SJCRH30 (cell line): ENCODE measurements at regions not wholly inside any gene's neighbourhood (a gene's known extent, or its start where the extent isn't known, plus 50 kb on each side); places are given as distances from the start of the nearest gene placed in this dataset.

Experiments used
- DNase-seq, 2 experiments: peaks; one replicate each; pipeline ENCODE4 v3.0.0-alpha.2; 2015 to 2020
- H3K27ac ChIP-seq: fragments of 250-450 bp; sonication (Bioruptor Pico); 2 replicates; pipeline ENCODE4 v1.5.1; 2020; ENCODE audit warnings: mild to moderate bottlenecking, moderate library complexity
- H3K27me3 ChIP-seq: fragments of 250-450 bp; sonication (Bioruptor Pico); 2 replicates; pipeline ENCODE4 v1.5.1; 2020; ENCODE audit warnings: mild to moderate bottlenecking, moderate library complexity
- H3K36me3 ChIP-seq: fragments of 250-450 bp; sonication (Bioruptor Pico); 2 replicates; pipeline ENCODE4 v1.5.1; 2020; ENCODE audit warnings: mild to moderate bottlenecking, moderate library complexity
- H3K4me1 ChIP-seq: fragments of 250-450 bp; sonication (Bioruptor Pico); 2 replicates; pipeline ENCODE4 v1.5.1; 2020; ENCODE audit warnings: mild to moderate bottlenecking, moderate library complexity
- H3K4me3 ChIP-seq: fragments of 250-450 bp; sonication (Bioruptor Pico); 2 replicates; pipeline ENCODE4 v1.5.1; 2020; ENCODE audit warnings: mild to moderate bottlenecking, moderate library complexity
- H3K9me3 ChIP-seq: fragments of 250-450 bp; sonication (Bioruptor Pico); replicated peaks from 2 replicates; pipeline ENCODE4 v1.5.1; 2020; ENCODE audit warnings: mild to moderate bottlenecking, moderate library complexity

GRCh38 chr3:124461838-124462632 lies 268.2 kb upstream of the UMPS start:
- Histone ChIP-seq H3K27ac (no peak overlapping the region), H3K9me3 (no peaks in the 10 kb centered on the region), H3K4me1 (no peaks in the 10 kb centered on the region), H3K27me3 (no peaks in the 10 kb centered on the region), H3K4me3 (no peak overlapping the region), H3K36me3 (no peaks in the 10 kb centered on the region)
- no peak for DNase-seq

GRCh38 chr3:124463234-124463633 lies 267.0 kb upstream of the UMPS start:
- DNase-seq: no peak
- Histone ChIP-seq H3K4me3 (no peak overlapping the region), H3K36me3 (no peaks in the 10 kb centered on the region), H3K4me1 (no peaks in the 10 kb centered on the region), H3K27ac (no peak overlapping the region), H3K27me3 (no peaks in the 10 kb centered on the region), H3K9me3 (no peaks in the 10 kb centered on the region)

GRCh38 chr3:124467980-124468902 lies 262.0 kb upstream of the UMPS start:
- no peak overlapping the region for H3K4me3 ChIP-seq
- H3K9me3 ChIP-seq: no peaks in the 10 kb centered on the region
- peak; percentile 54 to 86 for DNase-seq
- H3K27me3 ChIP-seq: no peaks in the 10 kb centered on the region
- no peaks in the 10 kb centered on the region for H3K36me3 ChIP-seq
- H3K27ac ChIP-seq: no peak overlapping the region
- H3K4me1 ChIP-seq: no peaks in the 10 kb centered on the region

- no peaks in the 10 kb centered on the region for H3K36me3 ChIP-seq
- no peaks in the 10 kb centered on the region for H3K27me3 ChIP-seq
- DNase-seq: no peak
- H3K27ac ChIP-seq: no peak overlapping the region
- no peaks in the 10 kb centered on the region for H3K9me3 ChIP-seq
- H3K4me1 ChIP-seq: no peaks in the 10 kb centered on the region
- no peak overlapping the region for H3K4me3 ChIP-seq
Observed at GRCh38 chr3:124469555-124469954, 260.7 kb upstream of the UMPS start.

- H3K27me3 ChIP-seq: no peaks in the 10 kb centered on the region
- no peak for DNase-seq
- H3K4me1 ChIP-seq: no peaks in the 10 kb centered on the region
- no peak overlapping the region for H3K4me3 ChIP-seq
- no peaks in the 10 kb centered on the region for H3K9me3 ChIP-seq
- H3K36me3 ChIP-seq: no peaks in the 10 kb centered on the region
- no peak overlapping the region for H3K27ac ChIP-seq
Observed at GRCh38 chr3:124478830-124479229, 251.4 kb upstream of the UMPS start.

GRCh38 chr3:124483915-124484470 lies 246.3 kb upstream of the UMPS start:
- no peak for DNase-seq
- Histone ChIP-seq H3K9me3 (no peaks in the 10 kb centered on the region), H3K4me3 (no peak overlapping the region), H3K36me3 (no peaks in the 10 kb centered on the region), H3K4me1 (no peaks in the 10 kb centered on the region), H3K27me3 (no peaks in the 10 kb centered on the region), H3K27ac (no peak overlapping the region)

GRCh38 chr3:124486324-124486723 lies 243.9 kb upstream of the UMPS start:
- no peaks in the 10 kb centered on the region for H3K4me1 ChIP-seq
- no peak overlapping the region for H3K4me3 ChIP-seq
- no peak overlapping the region for H3K27ac ChIP-seq
- no peaks in the 10 kb centered on the region for H3K27me3 ChIP-seq
- DNase-seq: no peak
- no peaks in the 10 kb centered on the region for H3K36me3 ChIP-seq
- H3K9me3 ChIP-seq: no peaks in the 10 kb centered on the region

GRCh38 chr3:124489506-124489905 lies 240.7 kb upstream of the UMPS start:
- Histone ChIP-seq H3K4me3 (no peak overlapping the region), H3K36me3 (no peaks in the 10 kb centered on the region), H3K27me3 (no peaks in the 10 kb centered on the region), H3K4me1 (no peaks in the 10 kb centered on the region), H3K27ac (no peak overlapping the region), H3K9me3 (no peaks in the 10 kb centered on the region)
- DNase-seq: no peak

- H3K4me3 ChIP-seq: no peak overlapping the region
- no peaks in the 10 kb centered on the region for H3K9me3 ChIP-seq
- no peak for DNase-seq
- no peak overlapping the region for H3K27ac ChIP-seq
- H3K4me1 ChIP-seq: no peaks in the 10 kb centered on the region
- no peaks in the 10 kb centered on the region for H3K27me3 ChIP-seq
- H3K36me3 ChIP-seq: no peaks in the 10 kb centered on the region
Observed at GRCh38 chr3:124491098-124491497, 239.2 kb upstream of the UMPS start.

- Histone ChIP-seq H3K4me1 (no peaks in the 10 kb centered on the region), H3K4me3 (no peak overlapping the region), H3K36me3 (no peaks in the 10 kb centered on the region), H3K9me3 (no peaks in the 10 kb centered on the region), H3K27me3 (no peaks in the 10 kb centered on the region), H3K27ac (no peak overlapping the region)
- DNase-seq: no peak
Observed at GRCh38 chr3:124491875-124492274, 238.4 kb upstream of the UMPS start.

GRCh38 chr3:124492824-124493223 lies 237.4 kb upstream of the UMPS start:
- DNase-seq: peak; percentile 15 to 34
- no peak overlapping the region for H3K4me3 ChIP-seq
- H3K9me3 ChIP-seq: no peaks in the 10 kb centered on the region
- H3K4me1 ChIP-seq: no peaks in the 10 kb centered on the region
- H3K36me3 ChIP-seq: no peaks in the 10 kb centered on the region
- H3K27me3 ChIP-seq: no peaks in the 10 kb centered on the region
- no peak overlapping the region for H3K27ac ChIP-seq

GRCh38 chr3:124496061-124496460 lies 234.2 kb upstream of the UMPS start:
- no peaks in the 10 kb centered on the region for H3K9me3 ChIP-seq
- no peaks in the 10 kb centered on the region for H3K27me3 ChIP-seq
- no peak overlapping the region for H3K4me3 ChIP-seq
- H3K27ac ChIP-seq: no peak overlapping the region
- no peaks in the 10 kb centered on the region for H3K36me3 ChIP-seq
- H3K4me1 ChIP-seq: no peaks in the 10 kb centered on the region
- no peak for DNase-seq

GRCh38 chr3:124497487-124497886 lies 232.8 kb upstream of the UMPS start:
- H3K36me3 ChIP-seq: no peaks in the 10 kb centered on the region
- no peaks in the 10 kb centered on the region for H3K27me3 ChIP-seq
- no peaks in the 10 kb centered on the region for H3K9me3 ChIP-seq
- H3K4me1 ChIP-seq: no peaks in the 10 kb centered on the region
- DNase-seq: no peak
- no peak overlapping the region for H3K27ac ChIP-seq
- no peak overlapping the region for H3K4me3 ChIP-seq

GRCh38 chr3:124498891-124499290 lies 231.4 kb upstream of the UMPS start:
- DNase-seq: no peak
- Histone ChIP-seq H3K9me3 (no peaks in the 10 kb centered on the region), H3K27me3 (no peaks in the 10 kb centered on the region), H3K4me1 (no peaks in the 10 kb centered on the region), H3K27ac (no peak overlapping the region), H3K36me3 (no peaks in the 10 kb centered on the region), H3K4me3 (no peak overlapping the region)
